ENCODE measurements at regions not wholly inside any gene's neighbourhood (a gene's known extent, or its start where the extent isn't known, plus 50 kb on each side); places are given as distances from the start of the nearest gene placed in this dataset.

GRCh38 chr5:86686046-86686445 is 68.3 kb downstream of the COX7C start:
- no peak for DNase-seq (ENCODE audit: low read depth in 1 of 2, low spot score in 1 of 2)
- Histone ChIP-seq H3K27me3 (ENCODE audit: insufficient read depth, poor library complexity, severe bottlenecking) (no peaks in the 10 kb centered on the region), H3K27ac (replicated peaks) (no peak overlapping the region), H3K4me3 (replicated peaks; ENCODE audit: insufficient read depth, low read length) (no peak overlapping the region)
- TF ChIP-seq POLR2AphosphoS5 (IDR thresholded peaks at IDR 0.05; ENCODE audit: low read depth) (no peak), SPI1 (IDR thresholded peaks at IDR 0.05; ENCODE audit: borderline replicate concordance, low read depth) (no peak), REST (IDR thresholded peaks at IDR 0.05; ENCODE audit: insufficient replicate concordance, low read depth) (no peak)
- TF ChIP-seq, protein P1, sequence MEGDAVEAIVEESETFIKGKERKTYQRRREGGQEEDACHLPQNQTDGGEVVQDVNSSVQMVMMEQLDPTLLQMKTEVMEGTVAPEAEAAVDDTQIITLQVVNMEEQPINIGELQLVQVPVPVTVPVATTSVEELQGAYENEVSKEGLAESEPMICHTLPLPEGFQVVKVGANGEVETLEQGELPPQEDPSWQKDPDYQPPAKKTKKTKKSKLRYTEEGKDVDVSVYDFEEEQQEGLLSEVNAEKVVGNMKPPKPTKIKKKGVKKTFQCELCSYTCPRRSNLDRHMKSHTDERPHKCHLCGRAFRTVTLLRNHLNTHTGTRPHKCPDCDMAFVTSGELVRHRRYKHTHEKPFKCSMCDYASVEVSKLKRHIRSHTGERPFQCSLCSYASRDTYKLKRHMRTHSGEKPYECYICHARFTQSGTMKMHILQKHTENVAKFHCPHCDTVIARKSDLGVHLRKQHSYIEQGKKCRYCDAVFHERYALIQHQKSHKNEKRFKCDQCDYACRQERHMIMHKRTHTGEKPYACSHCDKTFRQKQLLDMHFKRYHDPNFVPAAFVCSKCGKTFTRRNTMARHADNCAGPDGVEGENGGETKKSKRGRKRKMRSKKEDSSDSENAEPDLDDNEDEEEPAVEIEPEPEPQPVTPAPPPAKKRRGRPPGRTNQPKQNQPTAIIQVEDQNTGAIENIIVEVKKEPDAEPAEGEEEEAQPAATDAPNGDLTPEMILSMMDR (IDR thresholded peaks at IDR 0.05; ENCODE audit: insufficient read depth, low read length) = no peak

GRCh38 chr5:86688406-86688805 is 70.7 kb downstream of the COX7C start:
- TF ChIP-seq POLR2AphosphoS5 (IDR thresholded peaks at IDR 0.05; ENCODE audit: low read depth) (no peak), REST (IDR thresholded peaks at IDR 0.05; ENCODE audit: insufficient replicate concordance, low read depth) (no peak), SPI1 (IDR thresholded peaks at IDR 0.05; ENCODE audit: borderline replicate concordance, low read depth) (no peak), GABPA (IDR thresholded peaks at IDR 0.05; ENCODE audit: low read depth) (no peak)
- TF ChIP-seq, protein P1 (IDR thresholded peaks at IDR 0.05; ENCODE audit: insufficient read depth, low read length) = no peak
- H3K27ac ChIP-seq (replicated peaks) = no peak overlapping the region
- DNase-seq (ENCODE audit: low read depth in 1 of 2, low spot score in 1 of 2) = no peak
- no peak overlapping the region for H3K4me3 ChIP-seq (replicated peaks; ENCODE audit: insufficient read depth, low read length)
- H3K27me3 ChIP-seq (ENCODE audit: insufficient read depth, poor library complexity, severe bottlenecking) = no peaks in the 10 kb centered on the region

- no peaks in the 10 kb centered on the region for H3K27me3 ChIP-seq (ENCODE audit: insufficient read depth, poor library complexity, severe bottlenecking)
- H3K4me3 ChIP-seq (replicated peaks; ENCODE audit: insufficient read depth, low read length) = no peak overlapping the region
- no peak for TF ChIP-seq POLR2AphosphoS5 (IDR thresholded peaks at IDR 0.05; ENCODE audit: low read depth)
- TF ChIP-seq REST (IDR thresholded peaks at IDR 0.05; ENCODE audit: insufficient replicate concordance, low read depth) = no peak
- TF ChIP-seq, protein P1 (IDR thresholded peaks at IDR 0.05; ENCODE audit: insufficient read depth, low read length) = no peak
- no peak for TF ChIP-seq GABPA (IDR thresholded peaks at IDR 0.05; ENCODE audit: low read depth)
- TF ChIP-seq SPI1 (IDR thresholded peaks at IDR 0.05; ENCODE audit: borderline replicate concordance, low read depth) = no peak
- DNase-seq (ENCODE audit: low read depth in 1 of 2, low spot score in 1 of 2) = no peak
- H3K27ac ChIP-seq (replicated peaks) = no peak overlapping the region
These were observed 71.5 kb downstream of the COX7C start for GRCh38 chr5:86689103-86689729.

All from HL-60 (cell line).